Ascending aorta (tissue), 2 donors: ENCODE measurements at regions not wholly inside any gene's neighbourhood (a gene's known extent, or its start where the extent isn't known, plus 50 kb on each side); places are given as distances from the start of the nearest gene placed in this dataset.

ENCODE experiments used
- DNase-seq, 2 donors: peaks; one replicate each; pipeline ENCODE4 v3.0.0-alpha.2; 2019; ENCODE audit warnings: low spot score in 2 of 2
- H3K27ac ChIP-seq, 2 donors: fragments of 200-600 bp; sonication (generic); one replicate each; pipeline ENCODE4 v1.5.1; 2016 to 2017; ENCODE audit warnings: mild to moderate bottlenecking in 1 of 2
- H3K27me3 ChIP-seq: fragments of 200-600 bp; sonication (generic); one replicate; pipeline ENCODE4 v1.5.1; 2017
- H3K36me3 ChIP-seq, 2 donors: fragments of 200-600 bp; sonication (generic); one replicate each; pipeline ENCODE4 v1.5.1; 2016
- H3K4me1 ChIP-seq, 2 donors: fragments of 200-600 bp; sonication (generic); one replicate each; pipeline ENCODE4 v1.5.1; 2016 to 2017; ENCODE audit warnings: mild to moderate bottlenecking in 1 of 2
- H3K4me3 ChIP-seq, 2 donors: fragments of 200-600 bp; sonication (generic); one replicate each; pipeline ENCODE4 v1.5.1; 2016 to 2017; ENCODE audit warnings: mild to moderate bottlenecking in 1 of 2
- H3K9me3 ChIP-seq, 2 donors: fragments of 200-600 bp; sonication (generic); one replicate each; pipeline ENCODE4 v1.5.1; 2016
- CTCF ChIP-seq, 3 experiments: fragments of 200-600 bp in 2 of 3; fragments of 450-650 bp in 1 of 3; sonication (generic) in 2 of 3; IDR thresholded peaks; one replicate each; pipeline ENCODE4 v1.5.1; 2016 to 2019; ENCODE audit warnings: antibody characterized with exemption in 3 of 3, mild to moderate bottlenecking in 1 of 3, moderate library complexity in 1 of 3
- intact Hi-C: fragments of 100-400 bp; cut with DNase I; formaldehyde crosslinking; loops from one replicate; pipeline ENCODE4 v1.15.1; 2023

GRCh38 chr7:41306486-41306885 lies 396.4 kb downstream of the INHBA start:
- intact Hi-C loops: no loop called here
- Histone ChIP-seq H3K27ac (no peak overlapping the region), H3K36me3 (no peaks in the 10 kb centered on the region), H3K9me3 (no peaks in the 10 kb centered on the region), H3K27me3 (no peaks in the 10 kb centered on the region), H3K4me1 (no peaks in the 10 kb centered on the region), H3K4me3 (no peak overlapping the region)
- no peak for TF ChIP-seq CTCF (IDR thresholded peaks at IDR 0.05)
- no peak for DNase-seq

- Histone ChIP-seq H3K9me3 (no peaks in the 10 kb centered on the region), H3K27me3 (no peaks in the 10 kb centered on the region), H3K4me1 (no peaks in the 10 kb centered on the region), H3K27ac (no peak overlapping the region), H3K36me3 (no peaks in the 10 kb centered on the region), H3K4me3 (no peak overlapping the region)
- no peak for DNase-seq
- TF ChIP-seq CTCF (IDR thresholded peaks at IDR 0.05): no peak
- intact Hi-C loops: no loop called here
Observed at GRCh38 chr7:41305001-41305400, 397.9 kb downstream of the INHBA start.

- Histone ChIP-seq H3K27ac (no peak overlapping the region), H3K4me1 (no peaks in the 10 kb centered on the region), H3K27me3 (no peaks in the 10 kb centered on the region), H3K9me3 (no peaks in the 10 kb centered on the region), H3K4me3 (no peak overlapping the region), H3K36me3 (no peaks in the 10 kb centered on the region)
- TF ChIP-seq CTCF (IDR thresholded peaks at IDR 0.05): no peak
- intact Hi-C loops: no loop called here
- DNase-seq: no peak
Observed at GRCh38 chr7:41303709-41304108, 399.2 kb downstream of the INHBA start.

- H3K4me3 ChIP-seq: no peak overlapping the region
- H3K27ac ChIP-seq: no peak overlapping the region
- intact Hi-C loops: no loop called here
- H3K9me3 ChIP-seq: no peaks in the 10 kb centered on the region
- H3K4me1 ChIP-seq: no peaks in the 10 kb centered on the region
- DNase-seq: no peak
- TF ChIP-seq CTCF (IDR thresholded peaks at IDR 0.05): no peak
- H3K36me3 ChIP-seq: no peaks in the 10 kb centered on the region
- H3K27me3 ChIP-seq: no peaks in the 10 kb centered on the region
Observed at GRCh38 chr7:41298409-41298808, 404.5 kb downstream of the INHBA start.

GRCh38 chr7:41297166-41297565 lies 405.7 kb downstream of the INHBA start:
- Histone ChIP-seq H3K9me3 (no peaks in the 10 kb centered on the region), H3K27me3 (no peaks in the 10 kb centered on the region), H3K27ac (no peak overlapping the region), H3K4me1 (no peaks in the 10 kb centered on the region), H3K4me3 (no peak overlapping the region), H3K36me3 (no peaks in the 10 kb centered on the region)
- intact Hi-C loops: no loop called here
- no peak for TF ChIP-seq CTCF (IDR thresholded peaks at IDR 0.05)
- DNase-seq: no peak

- intact Hi-C loops: no loop called here
- DNase-seq: no peak
- no peak overlapping the region for H3K4me3 ChIP-seq
- no peaks in the 10 kb centered on the region for H3K9me3 ChIP-seq
- no peak for TF ChIP-seq CTCF (IDR thresholded peaks at IDR 0.05)
- H3K36me3 ChIP-seq: no peaks in the 10 kb centered on the region
- no peaks in the 10 kb centered on the region for H3K4me1 ChIP-seq
- H3K27me3 ChIP-seq: no peaks in the 10 kb centered on the region
- no peak overlapping the region for H3K27ac ChIP-seq
Observed at GRCh38 chr7:41295455-41295815, 407.5 kb downstream of the INHBA start.
